ENCODE measurements at regions not wholly inside any gene's neighbourhood (a gene's known extent, or its start where the extent isn't known, plus 50 kb on each side); places are given as distances from the start of the nearest gene placed in this dataset.

- H2AFZ ChIP-seq, result no peak overlapping the region
- BruUV-seq (replicated peaks), result no TSS peak
These were observed 1110.2 kb downstream of the GALC start for GRCh38 chr14:86882818-86883217.

DNA sequence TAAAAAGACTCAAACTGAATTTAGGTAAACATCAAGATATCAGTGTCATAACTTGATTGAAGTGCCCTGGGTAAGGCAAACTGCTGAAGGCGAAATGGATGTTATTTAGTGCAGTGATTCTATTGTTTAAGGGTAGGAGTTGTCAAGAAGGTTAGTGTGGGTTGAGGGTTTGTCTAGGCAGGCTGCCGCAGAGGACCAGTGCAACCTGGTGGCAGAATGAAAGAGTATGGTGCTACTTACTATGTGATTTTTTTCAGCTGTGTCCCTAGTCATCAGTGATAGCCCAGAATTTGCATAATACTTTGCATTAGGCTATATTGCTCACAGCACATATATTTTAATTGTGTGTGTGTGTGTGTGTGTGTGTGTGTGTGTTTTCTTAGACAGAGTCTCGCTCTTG lies 1127.0 kb downstream of the GALC start:
- no peaks in the 10 kb centered on the region for H3K9me2 ChIP-seq (ENCODE audit: insufficient read depth)
- H3K27me3 ChIP-seq (ENCODE audit: insufficient read depth, low read depth), result no peaks in the 10 kb centered on the region
- H2AFZ ChIP-seq, result no peak overlapping the region
- DNase-seq, result no peak
- no peak overlapping the region for H3K27ac ChIP-seq
- intact Hi-C loops (cut with micrococcal nuclease; ENCODE audit: unreplicated experiment), result no loop called here
- ChIA-PET CTCF (no interaction called here), POLR2A (ENCODE audit: unreplicated experiment) (no interaction called here)
- H3K4me2 ChIP-seq, result no peak overlapping the region
- no peak for TF ChIP-seq EZH2 (IDR thresholded peaks at IDR 0.05; ENCODE audit: low read depth)
- TF ChIP-seq, protein P1, sequence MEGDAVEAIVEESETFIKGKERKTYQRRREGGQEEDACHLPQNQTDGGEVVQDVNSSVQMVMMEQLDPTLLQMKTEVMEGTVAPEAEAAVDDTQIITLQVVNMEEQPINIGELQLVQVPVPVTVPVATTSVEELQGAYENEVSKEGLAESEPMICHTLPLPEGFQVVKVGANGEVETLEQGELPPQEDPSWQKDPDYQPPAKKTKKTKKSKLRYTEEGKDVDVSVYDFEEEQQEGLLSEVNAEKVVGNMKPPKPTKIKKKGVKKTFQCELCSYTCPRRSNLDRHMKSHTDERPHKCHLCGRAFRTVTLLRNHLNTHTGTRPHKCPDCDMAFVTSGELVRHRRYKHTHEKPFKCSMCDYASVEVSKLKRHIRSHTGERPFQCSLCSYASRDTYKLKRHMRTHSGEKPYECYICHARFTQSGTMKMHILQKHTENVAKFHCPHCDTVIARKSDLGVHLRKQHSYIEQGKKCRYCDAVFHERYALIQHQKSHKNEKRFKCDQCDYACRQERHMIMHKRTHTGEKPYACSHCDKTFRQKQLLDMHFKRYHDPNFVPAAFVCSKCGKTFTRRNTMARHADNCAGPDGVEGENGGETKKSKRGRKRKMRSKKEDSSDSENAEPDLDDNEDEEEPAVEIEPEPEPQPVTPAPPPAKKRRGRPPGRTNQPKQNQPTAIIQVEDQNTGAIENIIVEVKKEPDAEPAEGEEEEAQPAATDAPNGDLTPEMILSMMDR (conservative IDR thresholded peaks at IDR 0.05), result no peak
- H3K79me2 ChIP-seq (ENCODE audit: low read depth), result no peaks in the 10 kb centered on the region
- H3K36me3 ChIP-seq (ENCODE audit: low read depth), result no peaks in the 10 kb centered on the region
- BruUV-seq (replicated peaks), result no TSS peak
- no peaks in the 10 kb centered on the region for H4K20me1 ChIP-seq (ENCODE audit: insufficient read depth)
- no peaks in the 10 kb centered on the region for H3K4me1 ChIP-seq (replicated peaks; ENCODE audit: insufficient read depth)
- no peaks in the 10 kb centered on the region for H3K9me3 ChIP-seq (ENCODE audit: insufficient read depth, low read depth)
- no peak overlapping the region for H3K4me3 ChIP-seq
- no peaks in the 10 kb centered on the region for H3F3A ChIP-seq (ENCODE audit: insufficient read depth, low read depth)

More at GRCh38 chr14:86882818-86883217, 1110.2 kb downstream of the GALC start:
- no peaks in the 10 kb centered on the region for H3K9me2 ChIP-seq (ENCODE audit: insufficient read depth)
- TF ChIP-seq, protein P1 (conservative IDR thresholded peaks at IDR 0.05), result no peak
- TF ChIP-seq EZH2 (IDR thresholded peaks at IDR 0.05; ENCODE audit: low read depth), result no peak
- H3K4me2 ChIP-seq, result no peak overlapping the region
- H3K4me1 ChIP-seq (replicated peaks; ENCODE audit: insufficient read depth), result no peaks in the 10 kb centered on the region
- H3K27ac ChIP-seq, result no peak overlapping the region
- no peaks in the 10 kb centered on the region for H4K20me1 ChIP-seq (ENCODE audit: insufficient read depth)
- no peaks in the 10 kb centered on the region for H3K79me2 ChIP-seq (ENCODE audit: low read depth)
- no peak for DNase-seq
- intact Hi-C loops (cut with micrococcal nuclease; ENCODE audit: unreplicated experiment), result no loop called here
- ChIA-PET CTCF (no interaction called here), POLR2A (ENCODE audit: unreplicated experiment) (no interaction called here)
- H3K36me3 ChIP-seq (ENCODE audit: low read depth), result no peaks in the 10 kb centered on the region
- H3F3A ChIP-seq (ENCODE audit: insufficient read depth, low read depth), result no peaks in the 10 kb centered on the region
- no peaks in the 10 kb centered on the region for H3K9me3 ChIP-seq (ENCODE audit: insufficient read depth, low read depth)
- H3K4me3 ChIP-seq, result no peak overlapping the region
- H3K27me3 ChIP-seq (ENCODE audit: insufficient read depth, low read depth), result no peaks in the 10 kb centered on the region

DNA sequence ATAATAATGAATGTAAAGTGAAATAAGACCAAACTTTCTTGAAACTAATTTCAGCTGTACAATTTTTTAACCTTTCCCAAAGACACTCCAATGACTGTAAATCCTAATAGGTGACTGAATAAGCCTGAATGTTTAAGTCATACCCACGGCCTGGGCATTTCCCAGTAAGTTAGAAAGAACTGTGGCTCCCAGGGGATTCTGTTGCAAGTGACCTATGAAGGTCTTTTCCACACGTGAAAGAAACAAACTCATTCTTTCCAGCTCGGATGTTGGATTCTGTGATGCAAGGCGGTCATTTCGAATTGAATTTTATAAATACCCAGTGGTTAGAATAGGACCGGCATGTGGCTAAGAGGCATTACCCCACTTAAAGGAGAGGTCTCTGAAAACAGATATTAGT lies 1134.4 kb downstream of the GALC start:
- Histone ChIP-seq H3K9me3 (ENCODE audit: insufficient read depth, low read depth) (no peaks in the 10 kb centered on the region), H4K20me1 (ENCODE audit: insufficient read depth) (no peaks in the 10 kb centered on the region), H3K9me2 (ENCODE audit: insufficient read depth) (no peaks in the 10 kb centered on the region), H3K4me2 (no peak overlapping the region), H2AFZ (no peak overlapping the region), H3K4me3 (no peak overlapping the region), H3K27me3 (ENCODE audit: insufficient read depth, low read depth) (no peaks in the 10 kb centered on the region), H3F3A (ENCODE audit: insufficient read depth, low read depth) (no peaks in the 10 kb centered on the region), H3K79me2 (ENCODE audit: low read depth) (no peaks in the 10 kb centered on the region), H3K4me1 (replicated peaks; ENCODE audit: insufficient read depth) (no peaks in the 10 kb centered on the region), H3K27ac (no peak overlapping the region), H3K36me3 (ENCODE audit: low read depth) (no peaks in the 10 kb centered on the region)
- intact Hi-C loops (cut with micrococcal nuclease; ENCODE audit: unreplicated experiment), result no loop called here
- BruUV-seq (replicated peaks), result no TSS peak
- POLR2A ChIA-PET (ENCODE audit: unreplicated experiment), result no interaction called here
- CTCF ChIA-PET, result no interaction called here
- TF ChIP-seq, protein P1 (conservative IDR thresholded peaks at IDR 0.05), result no peak
- TF ChIP-seq EZH2 (IDR thresholded peaks at IDR 0.05; ENCODE audit: low read depth), result no peak
- DNase-seq, result no peak

All from PC-9 (cell line).